ENCODE measurements at regions not wholly inside any gene's neighbourhood (a gene's known extent, or its start where the extent isn't known, plus 50 kb on each side); places are given as distances from the start of the nearest gene placed in this dataset.

DNA sequence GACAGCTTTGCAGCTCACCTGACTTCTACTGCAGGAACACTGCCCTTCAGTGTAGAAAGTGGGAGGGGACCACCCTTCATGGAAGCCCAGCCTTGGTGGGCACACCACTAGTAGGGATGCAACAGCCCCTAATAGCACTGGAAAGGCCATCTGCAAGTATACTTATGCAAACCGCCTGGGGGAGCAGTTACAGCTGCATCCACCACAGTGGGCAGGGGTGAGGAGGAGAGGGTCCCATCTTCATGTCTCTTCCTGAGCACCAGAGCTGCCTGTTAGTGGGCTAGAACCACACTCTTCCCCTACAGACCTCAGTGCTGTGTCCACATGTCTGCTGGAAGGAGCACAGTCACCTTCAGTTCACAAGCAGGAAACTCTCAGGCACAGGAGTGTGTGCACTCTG lies 66.2 kb upstream of the LHX8 start:
- no peak overlapping the region for H3K4me3 ChIP-seq
- H3K9ac ChIP-seq (ENCODE audit: insufficient read depth in 1 of 2, low read depth in 2 of 2, low read length in 2 of 2): no peak overlapping the region
- no TSS peak for BruUV-seq (replicated peaks)
- H3K27ac ChIP-seq (ENCODE audit: extremely low read depth, low read depth, low read length): no peak overlapping the region
- no peaks in the 10 kb centered on the region for H3K27me3 ChIP-seq (ENCODE audit: control insufficient read depth in 2 of 2, insufficient read depth in 2 of 2, low read length in 2 of 2)
- H3K4me1 ChIP-seq (replicated peaks in 1 of 2; ENCODE audit: control insufficient read depth in 2 of 2, insufficient read depth in 2 of 2, low read length in 2 of 2): no peaks in the 10 kb centered on the region
- H4K20me1 ChIP-seq (replicated peaks; ENCODE audit: control insufficient read depth, insufficient read depth, low read length): no peaks in the 10 kb centered on the region
- WGBS (ENCODE audit: insufficient coverage, low coverage, missing lambda C conversion rate): 0% methylated on average over 1 of the region's 1 CpG
- TF ChIP-seq RBM39 (optimal IDR thresholded peaks at IDR 0.05; ENCODE audit: low read depth, low read length): no peak
- POLR2A ChIA-PET: no interaction called here
- intact Hi-C loops (cut with micrococcal nuclease): no loop called here
- ATAC-seq (no peak), FAIRE-seq (no peak), DNase-seq (ENCODE audit: extremely low read depth in 1 of 4, low spot score in 3 of 4) (no peak)
- in situ Hi-C loops (cut with MboI): no loop called here
- no peaks in the 10 kb centered on the region for H3K79me2 ChIP-seq (ENCODE audit: control insufficient read depth, insufficient read depth, low read length)
- CTCF ChIA-PET (ENCODE audit: low intra/inter-chr PET ratio): no interaction called here
- no peak overlapping the region for H3K4me2 ChIP-seq (ENCODE audit: insufficient read depth, low read length)
- no peaks in the 10 kb centered on the region for H3K36me3 ChIP-seq (ENCODE audit: control insufficient read depth, insufficient read depth, low read length)
- H3K9me1 ChIP-seq (ENCODE audit: control insufficient read depth, insufficient read depth, low read length): no peaks in the 10 kb centered on the region
- H2AFZ ChIP-seq (ENCODE audit: low read depth, low read length): no peak overlapping the region
- peaks cover 1% of the 10 kb centered on the region; the same call in 1 of the 2 replicates for H3K9me3 ChIP-seq (replicated peaks; ENCODE audit: control insufficient read depth, insufficient read depth, low read depth, low read length)

DNA sequence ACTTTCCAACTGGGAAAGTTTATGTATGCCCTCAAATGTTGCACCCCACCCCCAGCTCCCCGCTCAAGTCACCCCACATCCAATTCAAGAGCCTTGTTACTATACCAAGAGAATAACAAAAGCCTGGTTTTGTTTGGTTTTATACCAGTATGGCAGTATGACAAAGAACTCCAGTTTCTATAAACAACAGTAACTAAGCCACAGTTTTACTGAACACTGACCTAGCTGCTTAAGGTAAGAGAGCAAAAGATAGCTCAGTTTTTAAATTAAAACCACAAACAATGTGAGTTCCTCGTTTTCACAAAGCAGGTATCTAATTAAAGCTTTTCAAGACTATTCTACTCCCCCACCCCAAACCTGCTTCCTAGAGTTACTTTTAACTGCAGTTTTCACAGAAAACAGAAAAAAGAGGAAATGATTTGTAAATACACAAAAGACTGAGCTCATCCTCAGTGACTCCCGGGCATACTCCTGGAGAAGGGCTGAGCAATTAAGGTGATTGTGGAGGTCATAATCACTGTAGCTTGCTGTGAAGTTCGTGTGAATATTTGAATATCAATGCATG lies 59.3 kb upstream of the LHX8 start:
- BruUV-seq (replicated peaks): no TSS peak
- no peaks in the 10 kb centered on the region for H3K79me2 ChIP-seq (ENCODE audit: control insufficient read depth, insufficient read depth, low read length)
- no peak overlapping the region for H3K27ac ChIP-seq (ENCODE audit: extremely low read depth, low read depth, low read length)
- no peaks in the 10 kb centered on the region for H3K36me3 ChIP-seq (ENCODE audit: control insufficient read depth, insufficient read depth, low read length)
- no peaks in the 10 kb centered on the region for H3K9me1 ChIP-seq (ENCODE audit: control insufficient read depth, insufficient read depth, low read length)
- H3K4me1 ChIP-seq (replicated peaks in 1 of 2; ENCODE audit: control insufficient read depth in 2 of 2, insufficient read depth in 2 of 2, low read length in 2 of 2): no peaks in the 10 kb centered on the region
- H3K27me3 ChIP-seq (ENCODE audit: control insufficient read depth in 2 of 2, insufficient read depth in 2 of 2, low read length in 2 of 2): no peaks in the 10 kb centered on the region
- 0 out of 2 replicates have a peak, but pooled peaks cover 1% of the 10 kb centered on the region for H3K9me3 ChIP-seq (replicated peaks; ENCODE audit: control insufficient read depth, insufficient read depth, low read depth, low read length)
- in situ Hi-C loops (cut with MboI): no loop called here
- no peak overlapping the region for H3K4me3 ChIP-seq
- DNase-seq (ENCODE audit: extremely low read depth in 1 of 4, low spot score in 3 of 4) (no peak), ATAC-seq (no peak), FAIRE-seq (no peak)
- intact Hi-C loops (cut with micrococcal nuclease): no loop called here
- 0% methylated on average over 4 of the region's 4 CpGs for WGBS (ENCODE audit: insufficient coverage, low coverage, missing lambda C conversion rate)
- H3K4me2 ChIP-seq (ENCODE audit: insufficient read depth, low read length): no peak overlapping the region
- no peak overlapping the region for H3K9ac ChIP-seq (ENCODE audit: insufficient read depth in 1 of 2, low read depth in 2 of 2, low read length in 2 of 2)
- H4K20me1 ChIP-seq (replicated peaks; ENCODE audit: control insufficient read depth, insufficient read depth, low read length): no peaks in the 10 kb centered on the region
- ChIA-PET CTCF (ENCODE audit: low intra/inter-chr PET ratio) (no interaction called here), POLR2A (interaction anchor here (0.6 kb wide), 2 partner anchors 320 to 721 kb away, joined by 3 read pairs; no protein-coding TSS in a partner anchor)
- no peak overlapping the region for H2AFZ ChIP-seq (ENCODE audit: low read depth, low read length)
- no peak for TF ChIP-seq SMAD4 (CRISPR knock-in tag; conservative IDR thresholded peaks at IDR 0.05)
- TF ChIP-seq MEIS2 (IDR thresholded peaks at IDR 0.05; ENCODE audit: partially characterized antibody): no peak
- TF ChIP-seq, protein P1, sequence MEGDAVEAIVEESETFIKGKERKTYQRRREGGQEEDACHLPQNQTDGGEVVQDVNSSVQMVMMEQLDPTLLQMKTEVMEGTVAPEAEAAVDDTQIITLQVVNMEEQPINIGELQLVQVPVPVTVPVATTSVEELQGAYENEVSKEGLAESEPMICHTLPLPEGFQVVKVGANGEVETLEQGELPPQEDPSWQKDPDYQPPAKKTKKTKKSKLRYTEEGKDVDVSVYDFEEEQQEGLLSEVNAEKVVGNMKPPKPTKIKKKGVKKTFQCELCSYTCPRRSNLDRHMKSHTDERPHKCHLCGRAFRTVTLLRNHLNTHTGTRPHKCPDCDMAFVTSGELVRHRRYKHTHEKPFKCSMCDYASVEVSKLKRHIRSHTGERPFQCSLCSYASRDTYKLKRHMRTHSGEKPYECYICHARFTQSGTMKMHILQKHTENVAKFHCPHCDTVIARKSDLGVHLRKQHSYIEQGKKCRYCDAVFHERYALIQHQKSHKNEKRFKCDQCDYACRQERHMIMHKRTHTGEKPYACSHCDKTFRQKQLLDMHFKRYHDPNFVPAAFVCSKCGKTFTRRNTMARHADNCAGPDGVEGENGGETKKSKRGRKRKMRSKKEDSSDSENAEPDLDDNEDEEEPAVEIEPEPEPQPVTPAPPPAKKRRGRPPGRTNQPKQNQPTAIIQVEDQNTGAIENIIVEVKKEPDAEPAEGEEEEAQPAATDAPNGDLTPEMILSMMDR (IDR thresholded peaks at IDR 0.05 in 2 of 3, conservative IDR thresholded peaks at IDR 0.05 in 1 of 3; ENCODE audit: insufficient read depth in 2 of 3, low read depth in 1 of 3, low read length in 3 of 3): no peak
- TF ChIP-seq ZNF507 (tag; conservative IDR thresholded peaks at IDR 0.05): no peak
- TF ChIP-seq, protein P2, sequence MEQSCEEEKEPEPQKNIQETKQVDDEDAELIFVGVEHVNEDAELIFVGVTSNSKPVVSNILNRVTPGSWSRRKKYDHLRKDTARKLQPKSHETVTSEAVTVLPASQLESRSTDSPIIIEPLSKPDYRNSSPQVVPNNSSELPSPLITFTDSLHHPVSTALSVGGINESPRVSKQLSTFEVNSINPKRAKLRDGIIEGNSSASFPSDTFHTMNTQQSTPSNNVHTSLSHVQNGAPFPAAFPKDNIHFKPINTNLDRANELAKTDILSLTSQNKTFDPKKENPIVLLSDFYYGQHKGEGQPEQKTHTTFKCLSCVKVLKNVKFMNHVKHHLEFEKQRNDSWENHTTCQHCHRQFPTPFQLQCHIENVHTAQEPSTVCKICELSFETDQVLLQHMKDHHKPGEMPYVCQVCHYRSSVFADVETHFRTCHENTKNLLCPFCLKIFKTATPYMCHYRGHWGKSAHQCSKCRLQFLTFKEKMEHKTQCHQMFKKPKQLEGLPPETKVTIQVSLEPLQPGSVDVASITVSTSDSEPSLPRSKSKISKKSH (CRISPR knock-in tag; IDR thresholded peaks at IDR 0.05): no peak
- no peak for TF ChIP-seq BCOR (IDR thresholded peaks at IDR 0.05)
- no peak for TF ChIP-seq SRSF9 (IDR thresholded peaks at IDR 0.05; ENCODE audit: borderline replicate concordance, low read depth, low read length)
- TF ChIP-seq, protein P3, sequence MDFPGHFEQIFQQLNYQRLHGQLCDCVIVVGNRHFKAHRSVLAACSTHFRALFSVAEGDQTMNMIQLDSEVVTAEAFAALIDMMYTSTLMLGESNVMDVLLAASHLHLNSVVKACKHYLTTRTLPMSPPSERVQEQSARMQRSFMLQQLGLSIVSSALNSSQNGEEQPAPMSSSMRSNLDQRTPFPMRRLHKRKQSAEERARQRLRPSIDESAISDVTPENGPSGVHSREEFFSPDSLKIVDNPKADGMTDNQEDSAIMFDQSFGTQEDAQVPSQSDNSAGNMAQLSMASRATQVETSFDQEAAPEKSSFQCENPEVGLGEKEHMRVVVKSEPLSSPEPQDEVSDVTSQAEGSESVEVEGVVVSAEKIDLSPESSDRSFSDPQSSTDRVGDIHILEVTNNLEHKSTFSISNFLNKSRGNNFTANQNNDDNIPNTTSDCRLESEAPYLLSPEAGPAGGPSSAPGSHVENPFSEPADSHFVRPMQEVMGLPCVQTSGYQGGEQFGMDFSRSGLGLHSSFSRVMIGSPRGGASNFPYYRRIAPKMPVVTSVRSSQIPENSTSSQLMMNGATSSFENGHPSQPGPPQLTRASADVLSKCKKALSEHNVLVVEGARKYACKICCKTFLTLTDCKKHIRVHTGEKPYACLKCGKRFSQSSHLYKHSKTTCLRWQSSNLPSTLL (IDR thresholded peaks at IDR 0.05): no peak
- no peak for TF ChIP-seq JUNB (CRISPR knock-in tag; conservative IDR thresholded peaks at IDR 0.05)
- no peak for TF ChIP-seq NCOA2 (IDR thresholded peaks at IDR 0.05; ENCODE audit: partially characterized antibody in 2 of 2)

All from K562 (cell line).